ENCODE measurements at regions not wholly inside any gene's neighbourhood (a gene's known extent, or its start where the extent isn't known, plus 50 kb on each side); places are given as distances from the start of the nearest gene placed in this dataset.

- no peak for DNase-seq
- POLR2A ChIA-PET = no interaction called here
- H3K27me3 ChIP-seq (replicated peaks in 2 of 5; ENCODE audit: control insufficient read depth in 4 of 5, insufficient read depth in 5 of 5, low read length in 4 of 5) = peaks cover 0 to 5% (median 3%) of the 10 kb centered on the region in 5 experiments
- CTCF ChIA-PET = no interaction called here
- H3K36me3 ChIP-seq (ENCODE audit: control insufficient read depth in 4 of 4, insufficient read depth in 4 of 4, low read length in 3 of 4) = no peaks in the 10 kb centered on the region
- H3K9me3 ChIP-seq (ENCODE audit: control extremely low read depth in 1 of 5, control insufficient read depth in 4 of 5, insufficient read depth in 2 of 5, low read depth in 1 of 5, low read length in 4 of 5) = peaks cover 0 to 4% (median 0%) of the 10 kb centered on the region in 5 experiments
- H3K4me3 ChIP-seq (ENCODE audit: control insufficient read depth in 1 of 7, extremely low read depth in 1 of 7, insufficient read depth in 4 of 7, low read depth in 2 of 7, low read length in 6 of 7) = no peak overlapping the region
- 72% methylated on average over 4 of the region's 4 CpGs for WGBS (ENCODE audit: insufficient coverage)
- H3K27ac ChIP-seq (ENCODE audit: insufficient read depth in 1 of 2, low read depth in 1 of 2, low read length in 2 of 2, poor library complexity in 1 of 2, severe bottlenecking in 2 of 2) = no peak overlapping the region
- H3K4me1 ChIP-seq (ENCODE audit: control extremely low read depth in 1 of 4, control insufficient read depth in 4 of 4, insufficient read depth in 4 of 4, low read length in 3 of 4) = no peaks in the 10 kb centered on the region
Observed at GRCh38 chr20:40449974-40450616, 238.9 kb downstream of the MAFB start.

- peaks cover 0 to 4% (median 0%) of the 10 kb centered on the region in 5 experiments for H3K9me3 ChIP-seq (ENCODE audit: control extremely low read depth in 1 of 5, control insufficient read depth in 4 of 5, insufficient read depth in 2 of 5, low read depth in 1 of 5, low read length in 4 of 5)
- H3K27ac ChIP-seq (ENCODE audit: insufficient read depth in 1 of 2, low read depth in 1 of 2, low read length in 2 of 2, poor library complexity in 1 of 2, severe bottlenecking in 2 of 2) = no peak overlapping the region
- ChIA-PET CTCF (interaction anchor here (0.5 kb wide), 1 partner anchor 32 kb away, joined by 3 read pairs; no protein-coding TSS in a partner anchor), POLR2A (no interaction called here)
- no peaks in the 10 kb centered on the region for H3K36me3 ChIP-seq (ENCODE audit: control insufficient read depth in 4 of 4, insufficient read depth in 4 of 4, low read length in 3 of 4)
- H3K4me3 ChIP-seq (ENCODE audit: control insufficient read depth in 1 of 7, extremely low read depth in 1 of 7, insufficient read depth in 4 of 7, low read depth in 2 of 7, low read length in 6 of 7) = no peak overlapping the region
- WGBS (ENCODE audit: insufficient coverage) = no CpG with 5 or more reads among the region's 2 CpGs
- no peaks in the 10 kb centered on the region for H3K4me1 ChIP-seq (ENCODE audit: control extremely low read depth in 1 of 4, control insufficient read depth in 4 of 4, insufficient read depth in 4 of 4, low read length in 3 of 4)
- peaks cover 0 to 5% (median 2%) of the 10 kb centered on the region in 5 experiments for H3K27me3 ChIP-seq (replicated peaks in 2 of 5; ENCODE audit: control insufficient read depth in 4 of 5, insufficient read depth in 5 of 5, low read length in 4 of 5)
- no peak for DNase-seq
Observed at GRCh38 chr20:40449144-40449690, 239.8 kb downstream of the MAFB start.

- peaks cover 0 to 8% (median 5%) of the 10 kb centered on the region in 5 experiments for H3K27me3 ChIP-seq (replicated peaks in 2 of 5; ENCODE audit: control insufficient read depth in 4 of 5, insufficient read depth in 5 of 5, low read length in 4 of 5)
- H3K9me3 ChIP-seq (ENCODE audit: control extremely low read depth in 1 of 5, control insufficient read depth in 4 of 5, insufficient read depth in 2 of 5, low read depth in 1 of 5, low read length in 4 of 5) = no peaks in the 10 kb centered on the region
- CTCF ChIA-PET = interaction anchor here (1.2 kb wide), 1 partner anchor 101 kb away, joined by 3 read pairs; no protein-coding TSS in a partner anchor
- no peak overlapping the region for H3K27ac ChIP-seq (ENCODE audit: insufficient read depth in 1 of 2, low read depth in 1 of 2, low read length in 2 of 2, poor library complexity in 1 of 2, severe bottlenecking in 2 of 2)
- no peak overlapping the region for H3K4me3 ChIP-seq (ENCODE audit: control insufficient read depth in 1 of 7, extremely low read depth in 1 of 7, insufficient read depth in 4 of 7, low read depth in 2 of 7, low read length in 6 of 7)
- H3K36me3 ChIP-seq (ENCODE audit: control insufficient read depth in 4 of 4, insufficient read depth in 4 of 4, low read length in 3 of 4) = no peaks in the 10 kb centered on the region
- POLR2A ChIA-PET = no interaction called here
- no peak for DNase-seq
- WGBS (ENCODE audit: insufficient coverage) = 94% methylated on average over 2 of the region's 2 CpGs
- H3K4me1 ChIP-seq (ENCODE audit: control extremely low read depth in 1 of 4, control insufficient read depth in 4 of 4, insufficient read depth in 4 of 4, low read length in 3 of 4) = no peaks in the 10 kb centered on the region
Observed at GRCh38 chr20:40446888-40447287, 242.1 kb downstream of the MAFB start.

GRCh38 chr20:40444516-40444915, 244.5 kb downstream of the MAFB start:
- DNase-seq = no peak
- WGBS (ENCODE audit: insufficient coverage) = 92% methylated on average over 8 of the region's 8 CpGs
- peaks cover 0 to 15% (median 4%) of the 10 kb centered on the region in 5 experiments for H3K27me3 ChIP-seq (replicated peaks in 2 of 5; ENCODE audit: control insufficient read depth in 4 of 5, insufficient read depth in 5 of 5, low read length in 4 of 5)
- H3K4me3 ChIP-seq (ENCODE audit: control insufficient read depth in 1 of 7, extremely low read depth in 1 of 7, insufficient read depth in 4 of 7, low read depth in 2 of 7, low read length in 6 of 7) = no peak overlapping the region
- no peaks in the 10 kb centered on the region for H3K4me1 ChIP-seq (ENCODE audit: control extremely low read depth in 1 of 4, control insufficient read depth in 4 of 4, insufficient read depth in 4 of 4, low read length in 3 of 4)
- no peaks in the 10 kb centered on the region for H3K9me3 ChIP-seq (ENCODE audit: control extremely low read depth in 1 of 5, control insufficient read depth in 4 of 5, insufficient read depth in 2 of 5, low read depth in 1 of 5, low read length in 4 of 5)
- no peak overlapping the region for H3K27ac ChIP-seq (ENCODE audit: insufficient read depth in 1 of 2, low read depth in 1 of 2, low read length in 2 of 2, poor library complexity in 1 of 2, severe bottlenecking in 2 of 2)
- H3K36me3 ChIP-seq (ENCODE audit: control insufficient read depth in 4 of 4, insufficient read depth in 4 of 4, low read length in 3 of 4) = no peaks in the 10 kb centered on the region
- ChIA-PET POLR2A (no interaction called here), CTCF (no interaction called here)

- ChIA-PET CTCF (interaction anchor here (0.7 kb wide), 1 partner anchor 26 kb away, joined by 3 read pairs; no protein-coding TSS in a partner anchor), POLR2A (no interaction called here)
- peaks cover 0 to 15% (median 4%) of the 10 kb centered on the region in 5 experiments for H3K27me3 ChIP-seq (replicated peaks in 2 of 5; ENCODE audit: control insufficient read depth in 4 of 5, insufficient read depth in 5 of 5, low read length in 4 of 5)
- H3K9me3 ChIP-seq (ENCODE audit: control extremely low read depth in 1 of 5, control insufficient read depth in 4 of 5, insufficient read depth in 2 of 5, low read depth in 1 of 5, low read length in 4 of 5) = no peaks in the 10 kb centered on the region
- DNase-seq = no peak
- no peak overlapping the region for H3K4me3 ChIP-seq (ENCODE audit: control insufficient read depth in 1 of 7, extremely low read depth in 1 of 7, insufficient read depth in 4 of 7, low read depth in 2 of 7, low read length in 6 of 7)
- H3K4me1 ChIP-seq (ENCODE audit: control extremely low read depth in 1 of 4, control insufficient read depth in 4 of 4, insufficient read depth in 4 of 4, low read length in 3 of 4) = no peaks in the 10 kb centered on the region
- no peak overlapping the region for H3K27ac ChIP-seq (ENCODE audit: insufficient read depth in 1 of 2, low read depth in 1 of 2, low read length in 2 of 2, poor library complexity in 1 of 2, severe bottlenecking in 2 of 2)
- H3K36me3 ChIP-seq (ENCODE audit: control insufficient read depth in 4 of 4, insufficient read depth in 4 of 4, low read length in 3 of 4) = no peaks in the 10 kb centered on the region
- 85% methylated on average over 5 of the region's 5 CpGs for WGBS (ENCODE audit: insufficient coverage)
Observed at GRCh38 chr20:40443753-40444152, 245.3 kb downstream of the MAFB start.

GRCh38 chr20:40442181-40442963, 246.7 kb downstream of the MAFB start:
- CTCF ChIA-PET = no interaction called here
- no peak for DNase-seq
- Histone ChIP-seq H3K4me1 (ENCODE audit: control extremely low read depth in 1 of 4, control insufficient read depth in 4 of 4, insufficient read depth in 4 of 4, low read length in 3 of 4) (no peaks in the 10 kb centered on the region), H3K4me3 (ENCODE audit: control insufficient read depth in 1 of 7, extremely low read depth in 1 of 7, insufficient read depth in 4 of 7, low read depth in 2 of 7, low read length in 6 of 7) (no peak overlapping the region), H3K27ac (ENCODE audit: insufficient read depth in 1 of 2, low read depth in 1 of 2, low read length in 2 of 2, poor library complexity in 1 of 2, severe bottlenecking in 2 of 2) (no peak overlapping the region), H3K36me3 (ENCODE audit: control insufficient read depth in 4 of 4, insufficient read depth in 4 of 4, low read length in 3 of 4) (no peaks in the 10 kb centered on the region), H3K27me3 (replicated peaks in 2 of 5; ENCODE audit: control insufficient read depth in 4 of 5, insufficient read depth in 5 of 5, low read length in 4 of 5) (peaks cover 0 to 15% (median 6%) of the 10 kb centered on the region in 5 experiments), H3K9me3 (ENCODE audit: control extremely low read depth in 1 of 5, control insufficient read depth in 4 of 5, insufficient read depth in 2 of 5, low read depth in 1 of 5, low read length in 4 of 5) (no peaks in the 10 kb centered on the region)
- POLR2A ChIA-PET = no interaction called here
- 76% methylated on average over 6 of the region's 8 CpGs for WGBS (ENCODE audit: insufficient coverage)

- ChIA-PET CTCF (no interaction called here), POLR2A (no interaction called here)
- Histone ChIP-seq H3K27me3 (replicated peaks in 2 of 5; ENCODE audit: control insufficient read depth in 4 of 5, insufficient read depth in 5 of 5, low read length in 4 of 5) (peaks cover 0 to 13% (median 6%) of the 10 kb centered on the region in 5 experiments), H3K9me3 (ENCODE audit: control extremely low read depth in 1 of 5, control insufficient read depth in 4 of 5, insufficient read depth in 2 of 5, low read depth in 1 of 5, low read length in 4 of 5) (no peaks in the 10 kb centered on the region), H3K4me3 (ENCODE audit: control insufficient read depth in 1 of 7, extremely low read depth in 1 of 7, insufficient read depth in 4 of 7, low read depth in 2 of 7, low read length in 6 of 7) (no peak overlapping the region), H3K36me3 (ENCODE audit: control insufficient read depth in 4 of 4, insufficient read depth in 4 of 4, low read length in 3 of 4) (no peaks in the 10 kb centered on the region), H3K4me1 (ENCODE audit: control extremely low read depth in 1 of 4, control insufficient read depth in 4 of 4, insufficient read depth in 4 of 4, low read length in 3 of 4) (no peaks in the 10 kb centered on the region), H3K27ac (ENCODE audit: insufficient read depth in 1 of 2, low read depth in 1 of 2, low read length in 2 of 2, poor library complexity in 1 of 2, severe bottlenecking in 2 of 2) (no peak overlapping the region)
- WGBS (ENCODE audit: insufficient coverage) = 90% methylated on average over 3 of the region's 3 CpGs
- no peak for DNase-seq
Observed at GRCh38 chr20:40441771-40442170, 247.3 kb downstream of the MAFB start.

Measured in common myeloid progenitor, CD34-positive (primary cell).